Breast epithelium (tissue), 4 donors: ENCODE measurements at regions not wholly inside any gene's neighbourhood (a gene's known extent, or its start where the extent isn't known, plus 50 kb on each side); places are given as distances from the start of the nearest gene placed in this dataset.

Experiments used
- DNase-seq, 2 donors: peaks; one replicate each; pipeline ENCODE4 v3.0.0-alpha.2; 2019; ENCODE audit warnings: low spot score in 2 of 2
- H3K27ac ChIP-seq, 2 donors: fragments of 200-600 bp; sonication (generic) in 1 of 2; one replicate each; pipeline ENCODE4 v1.5.1; 2016 to 2019; ENCODE audit warnings: mild to moderate bottlenecking in 1 of 2
- H3K27me3 ChIP-seq, 2 donors: fragments of 200-600 bp; sonication (generic) in 1 of 2; one replicate each; pipeline versions ENCODE4 v1.5.1 to v1.6.0; 2017 to 2019; ENCODE audit warnings: control low read depth in 1 of 2, mild to moderate bottlenecking in 1 of 2
- H3K36me3 ChIP-seq: fragments of 200-600 bp; one replicate; pipeline ENCODE4 v1.5.1; 2019
- H3K4me1 ChIP-seq, 2 donors: fragments of 200-600 bp; sonication (generic); one replicate each; pipeline ENCODE4 v1.5.1; 2016 to 2019; ENCODE audit warnings: control low read depth in 1 of 2
- H3K4me3 ChIP-seq, 3 donors: fragments of 200-600 bp; sonication (generic); 1 replicate in 2 of 3; 2 replicates in 1 of 3; pipeline ENCODE4 v1.5.1; 2016 to 2019; ENCODE audit warnings: mild to moderate bottlenecking in 3 of 3, moderate library complexity in 2 of 3
- H3K9me3 ChIP-seq, 2 donors: fragments of 200-600 bp; sonication (generic) in 1 of 2; one replicate each; pipeline ENCODE4 v1.5.1; 2016 to 2019; ENCODE audit warnings: control low read depth in 1 of 2
- CTCF ChIP-seq, 3 donors: fragments of 450-650 bp; IDR thresholded peaks; one replicate each; pipeline ENCODE4 v1.5.1; 2016 to 2017; ENCODE audit warnings: antibody characterized with exemption in 3 of 3, mild to moderate bottlenecking in 3 of 3, moderate library complexity in 3 of 3
- POLR2A ChIP-seq: fragments of 450-650 bp; IDR thresholded peaks from one replicate; pipeline ENCODE4 v1.6.1; 2016; ENCODE audit warnings: antibody characterized with exemption, mild to moderate bottlenecking, moderate library complexity
- POLR2AphosphoS5 ChIP-seq, 3 donors: sonication (generic); formaldehyde crosslinking; IDR thresholded peaks; one replicate each; pipeline ENCODE4 v1.6.1; 2017; ENCODE audit warnings: antibody characterized with exemption in 3 of 3
- intact Hi-C: fragments of 100-400 bp; cut with DNase I; formaldehyde crosslinking; loops from one replicate; pipeline ENCODE4 v1.15.1; 2023; ENCODE audit warnings: low total_unique reads

DNA sequence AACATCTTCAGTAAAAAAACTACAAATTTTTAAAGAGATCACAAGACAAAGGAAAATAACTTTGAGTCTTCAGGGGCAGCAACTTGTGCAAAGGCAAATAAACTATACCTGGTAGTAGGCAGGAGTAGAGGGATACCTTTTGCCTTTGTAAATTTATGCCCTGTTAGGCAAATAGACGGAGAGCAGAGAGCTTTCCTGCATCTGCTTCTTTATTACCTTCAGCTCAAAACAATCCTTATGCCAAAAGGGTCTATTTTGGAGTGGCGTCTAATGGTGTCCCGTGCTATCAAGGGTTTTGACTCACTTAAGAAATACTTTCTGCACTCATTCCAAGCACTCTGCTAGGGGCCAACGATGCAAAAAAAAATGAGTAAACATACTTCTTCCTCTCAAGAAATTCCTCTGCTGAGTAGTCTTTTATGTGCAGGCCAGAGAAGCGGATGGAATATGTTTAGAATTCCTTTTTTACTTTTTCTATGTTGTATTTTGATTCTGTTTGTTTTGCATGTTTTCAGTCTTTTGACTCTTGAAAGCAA is 131.9 kb downstream of the ANXA5 start:
- H3K27ac ChIP-seq: no peak overlapping the region

DNA sequence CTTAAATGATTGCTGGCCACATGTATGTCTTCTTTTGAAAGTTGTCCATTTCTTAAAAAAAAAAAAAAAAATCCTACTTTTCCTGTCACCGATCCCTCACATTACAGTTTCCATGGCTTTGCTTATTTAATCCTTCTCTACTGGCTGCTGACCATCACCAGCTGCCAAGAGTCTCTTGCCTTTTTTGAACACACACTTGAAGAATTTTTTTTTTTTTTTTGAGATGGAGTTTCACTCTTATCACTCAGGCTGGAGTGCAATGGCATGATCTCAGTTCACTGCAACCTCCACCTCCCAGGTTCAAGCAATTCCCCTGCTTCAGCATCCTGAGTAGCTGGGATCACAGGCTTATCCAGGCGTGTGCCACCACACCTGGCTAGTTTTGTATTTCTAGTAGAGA is 134.0 kb downstream of the ANXA5 start:
- Histone ChIP-seq H3K4me1 (no peaks in the 10 kb centered on the region), H3K27me3 (no peaks in the 10 kb centered on the region), H3K9me3 (no peaks in the 10 kb centered on the region), H3K36me3 (no peaks in the 10 kb centered on the region), H3K4me3 (no peak overlapping the region), H3K27ac (no peak overlapping the region)
- TF ChIP-seq POLR2A (no peak), CTCF (IDR thresholded peaks at IDR 0.05) (no peak), POLR2AphosphoS5 (IDR thresholded peaks at IDR 0.05) (no peak)
- intact Hi-C loops: no loop called here
- DNase-seq: no peak

More for the DNA sequence above, 131.9 kb downstream of the ANXA5 start:
- intact Hi-C loops: no loop called here
- DNase-seq: no peak
- H3K9me3 ChIP-seq: no peaks in the 10 kb centered on the region
- H3K4me1 ChIP-seq: no peaks in the 10 kb centered on the region
- no peak for TF ChIP-seq POLR2A
- no peak for TF ChIP-seq POLR2AphosphoS5 (IDR thresholded peaks at IDR 0.05)
- TF ChIP-seq CTCF (IDR thresholded peaks at IDR 0.05): no peak
- H3K27me3 ChIP-seq: no peaks in the 10 kb centered on the region
- no peak overlapping the region for H3K4me3 ChIP-seq
- no peaks in the 10 kb centered on the region for H3K36me3 ChIP-seq

GRCh38 chr4:121555315-121556107 is 141.3 kb downstream of the ANXA5 start:
- H3K27ac ChIP-seq: no peak overlapping the region
- intact Hi-C loops: no loop called here
- no peaks in the 10 kb centered on the region for H3K4me1 ChIP-seq

DNA sequence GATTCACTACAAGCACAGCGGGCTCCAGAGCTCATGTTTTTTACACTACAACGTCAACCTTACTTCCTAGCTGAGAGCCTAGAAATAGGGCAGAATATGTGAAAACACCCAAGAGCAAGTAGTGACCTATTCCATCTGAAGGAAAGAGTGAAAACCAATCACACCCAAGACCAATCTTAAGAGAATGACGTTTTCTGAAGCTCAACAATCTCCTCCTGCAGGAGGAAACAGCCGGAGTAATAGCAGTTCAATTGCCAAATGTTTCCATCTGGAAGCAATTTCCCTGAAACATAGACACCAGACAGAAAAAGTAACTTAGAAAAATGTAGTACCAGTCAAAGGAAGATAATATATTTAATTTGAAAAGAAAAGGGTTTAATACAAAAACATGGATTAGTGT is 142.4 kb downstream of the ANXA5 start:
- intact Hi-C loops: no loop called here
- Histone ChIP-seq H3K4me1 (no peaks in the 10 kb centered on the region), H3K9me3 (no peaks in the 10 kb centered on the region), H3K36me3 (no peaks in the 10 kb centered on the region), H3K27ac (no peak overlapping the region), H3K4me3 (no peak overlapping the region), H3K27me3 (no peaks in the 10 kb centered on the region)
- TF ChIP-seq POLR2A (no peak), POLR2AphosphoS5 (IDR thresholded peaks at IDR 0.05) (no peak), CTCF (IDR thresholded peaks at IDR 0.05) (no peak)
- no peak for DNase-seq

More at GRCh38 chr4:121555315-121556107, 141.3 kb downstream of the ANXA5 start:
- no peak for TF ChIP-seq POLR2AphosphoS5 (IDR thresholded peaks at IDR 0.05)
- no peak for TF ChIP-seq POLR2A
- no peak for TF ChIP-seq CTCF (IDR thresholded peaks at IDR 0.05)
- Histone ChIP-seq H3K4me3 (no peak overlapping the region), H3K9me3 (no peaks in the 10 kb centered on the region), H3K27me3 (no peaks in the 10 kb centered on the region), H3K36me3 (no peaks in the 10 kb centered on the region)
- no peak for DNase-seq

DNA sequence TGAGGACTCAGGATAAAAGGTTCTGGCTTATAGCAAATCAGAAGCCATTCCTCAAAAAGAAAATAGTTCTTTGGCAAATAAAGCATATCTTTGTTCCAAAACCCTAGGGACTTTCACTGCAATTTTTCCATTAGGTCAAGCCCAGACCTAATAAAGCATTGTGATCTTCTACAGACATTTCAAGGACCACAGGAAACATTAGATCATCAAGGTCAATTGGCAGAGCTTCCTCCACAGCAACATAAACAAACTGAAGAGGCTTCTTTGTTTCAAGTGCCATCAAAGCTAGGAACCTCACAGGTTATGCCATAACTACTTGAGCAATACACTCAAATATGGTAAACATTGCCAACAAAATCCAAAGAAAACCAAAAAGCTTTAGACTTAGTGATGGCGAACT is 144.9 kb downstream of the ANXA5 start:
- Histone ChIP-seq H3K9me3 (no peaks in the 10 kb centered on the region), H3K4me1 (no peaks in the 10 kb centered on the region), H3K36me3 (no peaks in the 10 kb centered on the region), H3K27me3 (no peaks in the 10 kb centered on the region), H3K27ac (peak overlapping the region in 1 of 2 donors; percentile 26), H3K4me3 (no peak overlapping the region)
- DNase-seq: no peak
- TF ChIP-seq POLR2AphosphoS5 (IDR thresholded peaks at IDR 0.05) (no peak), POLR2A (no peak), CTCF (IDR thresholded peaks at IDR 0.05) (no peak)
- intact Hi-C loops: no loop called here
